Endothelial cell (in vitro differentiated cells): ENCODE measurements at regions not wholly inside any gene's neighbourhood (a gene's known extent, or its start where the extent isn't known, plus 50 kb on each side); places are given as distances from the start of the nearest gene placed in this dataset.

Source experiments
- DNase-seq: peaks from one replicate; pipeline ENCODE4 v3.0.0; 2021; ENCODE audit warnings: low spot score
- H3K27ac Mint-ChIP-seq: one replicate; pipeline ENCODE4 v1.8.0; 2021; ENCODE audit warnings: mixed read lengths, inconsistent platforms; ENCODE audit not compliant: unreplicated experiment
- H3K27me3 Mint-ChIP-seq: one replicate; pipeline ENCODE4 v1.8.0; 2021; ENCODE audit warnings: mild to moderate bottlenecking, moderate library complexity, mixed read lengths, inconsistent platforms; ENCODE audit not compliant: unreplicated experiment
- H3K36me3 Mint-ChIP-seq: one replicate; pipeline ENCODE4 v1.8.0; 2021; ENCODE audit warnings: mild to moderate bottlenecking, low read depth, mixed read lengths, inconsistent platforms; ENCODE audit not compliant: unreplicated experiment
- H3K4me1 Mint-ChIP-seq: one replicate; pipeline ENCODE4 v1.8.0; 2021; ENCODE audit warnings: mild to moderate bottlenecking, mixed read lengths, inconsistent platforms; ENCODE audit not compliant: unreplicated experiment
- H3K4me3 Mint-ChIP-seq: one replicate; pipeline ENCODE4 v1.8.0; 2021; ENCODE audit warnings: mild to moderate bottlenecking, mixed read lengths, inconsistent platforms; ENCODE audit not compliant: unreplicated experiment
- H3K9me3 Mint-ChIP-seq: one replicate; pipeline ENCODE4 v1.8.0; 2021; ENCODE audit warnings: mixed read lengths, inconsistent platforms; ENCODE audit not compliant: unreplicated experiment
- TF ChIP-seq, protein P1 (sequence below): fragments of 200-600 bp; sonication (generic); IDR thresholded peaks from one replicate; pipeline ENCODE4 v1.5.0; 2021; ENCODE audit warnings: antibody characterized with exemption; ENCODE audit not compliant: unreplicated experiment

DNA sequence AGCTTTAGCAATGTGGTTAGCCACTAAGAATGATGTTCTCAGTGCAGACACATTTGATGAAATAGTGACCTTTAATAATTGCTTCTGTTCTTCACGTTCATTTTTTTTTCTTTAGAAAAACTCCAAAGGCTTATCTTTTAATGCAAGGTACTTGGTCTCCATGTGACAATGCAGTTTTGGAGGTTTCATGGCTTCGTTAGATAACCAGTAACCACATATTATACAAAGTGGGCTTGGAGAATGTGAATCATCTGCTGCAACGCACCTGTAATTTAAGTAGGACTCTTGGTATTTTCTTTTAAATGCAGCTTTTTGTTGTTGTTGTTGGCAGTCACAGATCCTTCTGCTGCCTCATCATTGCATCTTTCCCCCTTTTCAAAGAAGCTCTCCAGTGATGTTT is 1606.3 kb downstream of the SUCLG1 start:
- DNase-seq = no peak
- H3K4me3 Mint-ChIP-seq = no peak overlapping the region
- no peaks in the 10 kb centered on the region for H3K36me3 Mint-ChIP-seq
- H3K27me3 Mint-ChIP-seq = no peaks in the 10 kb centered on the region
- H3K4me1 Mint-ChIP-seq = no peaks in the 10 kb centered on the region
- H3K27ac Mint-ChIP-seq = no peak overlapping the region
- TF ChIP-seq, protein P1, sequence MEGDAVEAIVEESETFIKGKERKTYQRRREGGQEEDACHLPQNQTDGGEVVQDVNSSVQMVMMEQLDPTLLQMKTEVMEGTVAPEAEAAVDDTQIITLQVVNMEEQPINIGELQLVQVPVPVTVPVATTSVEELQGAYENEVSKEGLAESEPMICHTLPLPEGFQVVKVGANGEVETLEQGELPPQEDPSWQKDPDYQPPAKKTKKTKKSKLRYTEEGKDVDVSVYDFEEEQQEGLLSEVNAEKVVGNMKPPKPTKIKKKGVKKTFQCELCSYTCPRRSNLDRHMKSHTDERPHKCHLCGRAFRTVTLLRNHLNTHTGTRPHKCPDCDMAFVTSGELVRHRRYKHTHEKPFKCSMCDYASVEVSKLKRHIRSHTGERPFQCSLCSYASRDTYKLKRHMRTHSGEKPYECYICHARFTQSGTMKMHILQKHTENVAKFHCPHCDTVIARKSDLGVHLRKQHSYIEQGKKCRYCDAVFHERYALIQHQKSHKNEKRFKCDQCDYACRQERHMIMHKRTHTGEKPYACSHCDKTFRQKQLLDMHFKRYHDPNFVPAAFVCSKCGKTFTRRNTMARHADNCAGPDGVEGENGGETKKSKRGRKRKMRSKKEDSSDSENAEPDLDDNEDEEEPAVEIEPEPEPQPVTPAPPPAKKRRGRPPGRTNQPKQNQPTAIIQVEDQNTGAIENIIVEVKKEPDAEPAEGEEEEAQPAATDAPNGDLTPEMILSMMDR = no peak
- H3K9me3 Mint-ChIP-seq = no peaks in the 10 kb centered on the region

DNA sequence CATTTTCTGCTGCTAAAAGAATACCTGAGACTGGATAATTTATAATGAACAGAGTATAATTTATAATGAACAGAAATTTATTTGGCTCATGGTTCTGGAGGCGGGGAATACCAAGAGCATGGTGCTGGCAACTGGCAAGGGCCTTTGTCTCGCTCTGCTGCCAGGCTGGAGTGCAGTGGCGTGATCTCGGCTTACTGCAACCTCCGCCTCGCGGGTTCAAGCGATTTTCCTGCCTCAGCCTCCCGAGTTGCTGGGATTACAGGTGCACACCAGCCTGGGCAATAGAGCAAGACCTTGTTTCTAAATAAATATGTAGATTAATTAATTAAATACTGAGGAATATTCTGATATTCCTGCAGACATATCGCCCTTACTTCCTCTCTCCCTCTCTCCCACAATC is 1610.8 kb downstream of the SUCLG1 start:
- no peak overlapping the region for H3K4me3 Mint-ChIP-seq

DNA sequence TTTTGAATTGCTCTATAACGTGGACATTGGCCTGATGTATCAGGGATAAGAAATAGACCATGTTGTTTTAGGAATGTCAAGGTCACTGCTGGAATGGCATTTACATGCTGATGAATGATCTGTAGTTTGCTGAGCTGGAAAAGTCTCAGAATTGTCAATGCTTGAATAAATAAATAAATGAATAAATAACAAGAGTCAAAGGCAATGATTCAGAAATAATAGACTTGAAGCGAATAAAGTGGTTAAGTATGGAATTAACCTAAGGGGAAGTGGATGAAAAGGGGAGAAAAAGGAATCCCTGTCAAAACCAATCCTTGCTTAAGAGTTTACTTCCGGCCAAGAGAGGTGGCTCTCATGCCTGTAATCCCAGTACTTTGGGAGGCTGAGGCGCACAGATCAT is 1620.0 kb downstream of the SUCLG1 start:
- TF ChIP-seq, protein P1 = no peak
- Mint-ChIP-seq H3K4me1 (no peaks in the 10 kb centered on the region), H3K27me3 (no peaks in the 10 kb centered on the region), H3K4me3 (no peak overlapping the region), H3K27ac (no peak overlapping the region), H3K36me3 (no peaks in the 10 kb centered on the region), H3K9me3 (no peaks in the 10 kb centered on the region)
- no peak for DNase-seq

More for the DNA sequence above, 1610.8 kb downstream of the SUCLG1 start:
- H3K4me1 Mint-ChIP-seq = no peaks in the 10 kb centered on the region
- H3K9me3 Mint-ChIP-seq = no peaks in the 10 kb centered on the region
- H3K27ac Mint-ChIP-seq = no peak overlapping the region
- TF ChIP-seq, protein P1 = no peak
- H3K36me3 Mint-ChIP-seq = no peaks in the 10 kb centered on the region
- H3K27me3 Mint-ChIP-seq = no peaks in the 10 kb centered on the region
- no peak for DNase-seq

DNA sequence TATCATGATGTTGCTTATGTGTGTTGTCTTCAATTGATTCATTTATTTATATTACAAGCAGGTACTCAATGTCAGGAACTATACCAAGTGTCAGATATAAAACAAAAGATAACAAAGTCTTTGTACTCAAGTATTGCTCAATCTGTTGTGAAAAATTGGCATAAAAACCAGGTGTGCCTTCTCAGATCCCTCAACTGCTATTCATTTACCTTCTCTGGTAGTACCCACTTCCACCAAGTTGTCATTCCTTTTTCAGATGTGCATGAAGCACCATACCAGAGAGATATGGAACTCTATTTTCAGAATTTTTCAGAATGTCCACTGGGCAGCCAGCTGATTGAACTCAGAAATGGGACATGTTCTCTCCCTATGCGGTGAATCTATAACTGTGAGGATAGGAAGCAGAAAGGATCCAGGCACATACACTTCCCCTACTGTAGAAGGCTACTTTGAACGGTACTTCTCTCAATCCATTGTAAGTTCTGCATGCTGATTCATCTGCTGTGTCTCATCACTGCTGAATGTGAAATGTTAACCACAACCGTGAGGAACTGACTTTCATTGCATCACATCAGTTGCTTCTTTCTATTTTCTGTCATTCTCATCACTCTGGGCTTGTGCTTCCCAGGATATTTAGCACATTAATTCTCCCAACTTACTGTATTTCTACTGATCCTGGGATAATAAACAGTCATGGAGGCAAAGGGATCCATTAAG is 1621.3 kb downstream of the SUCLG1 start:
- no peaks in the 10 kb centered on the region for H3K27me3 Mint-ChIP-seq
- H3K27ac Mint-ChIP-seq = no peak overlapping the region
- no peaks in the 10 kb centered on the region for H3K36me3 Mint-ChIP-seq
- H3K9me3 Mint-ChIP-seq = no peaks in the 10 kb centered on the region
- TF ChIP-seq, protein P1 = no peak
- no peaks in the 10 kb centered on the region for H3K4me1 Mint-ChIP-seq
- no peak for DNase-seq
- no peak overlapping the region for H3K4me3 Mint-ChIP-seq

DNA sequence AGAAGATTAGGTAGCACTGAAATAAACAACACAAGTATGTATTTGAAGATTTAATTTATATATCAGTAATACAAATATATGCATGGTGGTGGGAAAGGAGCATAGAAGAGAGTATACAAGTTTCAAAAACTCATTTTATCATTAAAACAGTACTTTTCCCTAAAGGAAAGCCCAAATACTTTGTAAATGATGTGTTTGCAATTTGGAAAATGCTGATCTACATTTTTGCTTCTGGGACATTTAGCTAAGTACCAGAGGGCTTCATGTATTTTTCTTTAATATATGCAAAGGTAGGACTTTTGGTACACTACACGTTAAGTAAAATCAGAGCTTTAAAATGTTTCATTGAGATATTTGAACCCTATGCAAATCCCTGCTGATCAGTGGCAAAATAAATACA is 1624.2 kb downstream of the SUCLG1 start:
- H3K9me3 Mint-ChIP-seq = no peaks in the 10 kb centered on the region
- no peak overlapping the region for H3K4me3 Mint-ChIP-seq
- no peaks in the 10 kb centered on the region for H3K36me3 Mint-ChIP-seq

More for the DNA sequence above, 1624.2 kb downstream of the SUCLG1 start:
- Mint-ChIP-seq H3K4me1 (no peaks in the 10 kb centered on the region), H3K27ac (no peak overlapping the region), H3K27me3 (no peaks in the 10 kb centered on the region)
- DNase-seq = no peak
- TF ChIP-seq, protein P1 = no peak
